PC-3 (cell line): ENCODE measurements at regions not wholly inside any gene's neighbourhood (a gene's known extent, or its start where the extent isn't known, plus 50 kb on each side); places are given as distances from the start of the nearest gene placed in this dataset.

Experiments
- CTCF ChIP-seq: fragments of 300-600 bp; sonication (generic); conservative IDR thresholded peaks from 2 replicates; pipeline ENCODE4 v1.5.1; 2017; ENCODE audit warnings: antibody characterized with exemption, low read depth, mild to moderate bottlenecking, low read length
- EZH2 ChIP-seq: fragments of 300-600 bp; sonication (generic); IDR thresholded peaks from one replicate; pipeline ENCODE4 v1.6.1; 2017; ENCODE audit warnings: antibody characterized with exemption, mild to moderate bottlenecking, low read length; ENCODE audit not compliant: unreplicated experiment

GRCh38 chr18:56508370-56509036, 129.9 kb downstream of the TXNL1 start:
- TF ChIP-seq CTCF, result no peak
- no peak for TF ChIP-seq EZH2
